ENCODE measurements at regions not wholly inside any gene's neighbourhood (a gene's known extent, or its start where the extent isn't known, plus 50 kb on each side); places are given as distances from the start of the nearest gene placed in this dataset.

DNA sequence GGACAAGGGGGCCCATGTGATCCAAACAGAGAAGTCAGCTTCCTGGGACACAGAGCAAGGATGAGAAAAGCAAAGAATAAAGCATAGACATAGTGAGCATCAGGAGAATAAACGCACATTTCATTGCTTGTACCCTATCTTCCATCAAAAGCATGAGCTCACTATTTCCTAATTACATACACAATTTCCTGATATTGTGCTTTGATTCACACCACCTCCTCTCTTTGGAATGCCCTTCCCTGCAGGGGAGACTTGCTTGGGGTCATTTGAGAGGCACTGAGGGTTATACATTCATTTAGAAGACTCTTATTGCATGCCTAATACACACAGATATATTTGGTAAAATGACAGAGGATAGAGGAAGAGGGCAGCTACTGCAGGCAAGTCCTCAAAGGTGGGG, 185.4 kb downstream of the SEC16B start:
- intact Hi-C loops (cut with DNase I; ENCODE audit: low total_unique reads), result no loop called here
- H3K27ac ChIP-seq, result no peak overlapping the region
- DNase-seq, result no peak
- H3K4me1 ChIP-seq, result no peaks in the 10 kb centered on the region
- no peaks in the 10 kb centered on the region for H3K9me3 ChIP-seq
- no peak overlapping the region for H3K4me3 ChIP-seq
- TF ChIP-seq POLR2A (IDR thresholded peaks at IDR 0.05) (no peak), CTCF (IDR thresholded peaks at IDR 0.05) (no peak)
- no peaks in the 10 kb centered on the region for H3K27me3 ChIP-seq
- no peaks in the 10 kb centered on the region for H3K36me3 ChIP-seq

- H3K9me3 ChIP-seq, result no peaks in the 10 kb centered on the region
- no peak for TF ChIP-seq POLR2A (IDR thresholded peaks at IDR 0.05)
- TF ChIP-seq CTCF (IDR thresholded peaks at IDR 0.05), result no peak
- H3K4me1 ChIP-seq, result no peaks in the 10 kb centered on the region
- no peak overlapping the region for H3K27ac ChIP-seq
- H3K27me3 ChIP-seq, result no peaks in the 10 kb centered on the region
- no peak for DNase-seq
- intact Hi-C loops (cut with DNase I; ENCODE audit: low total_unique reads), result no loop called here
- no peaks in the 10 kb centered on the region for H3K36me3 ChIP-seq
- no peak overlapping the region for H3K4me3 ChIP-seq
Measured at GRCh38 chr1:177783051-177783450, 186.8 kb downstream of the SEC16B start.

DNA sequence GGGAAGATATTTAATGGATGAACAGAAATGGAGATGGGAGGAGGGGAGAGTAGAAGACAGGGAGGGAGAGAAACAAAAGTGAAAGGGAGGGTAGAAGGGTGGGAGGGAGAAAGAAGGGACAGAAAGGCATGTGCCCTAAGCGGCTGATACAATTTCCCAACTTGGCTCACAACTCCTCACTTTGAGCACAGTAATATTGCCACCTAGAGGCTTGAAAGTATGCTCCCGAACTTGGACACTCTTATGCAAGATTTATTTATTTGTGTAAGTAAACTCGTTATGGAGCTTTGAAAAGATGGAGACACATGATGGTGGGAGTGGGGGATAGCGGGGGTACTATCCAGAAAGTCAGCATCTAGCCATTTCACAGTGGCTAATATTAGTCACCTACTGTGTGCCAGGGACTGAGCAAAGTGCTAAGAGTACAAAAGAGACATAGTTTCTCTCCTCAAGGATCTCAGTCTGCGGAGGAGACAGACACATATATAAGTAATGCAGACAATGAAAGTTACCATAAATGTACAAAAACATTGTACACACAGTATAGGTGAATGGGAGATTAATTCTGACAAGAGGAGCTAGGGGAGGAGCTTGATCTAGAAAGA, 189.7 kb downstream of the SEC16B start:
- H3K4me1 ChIP-seq, result no peaks in the 10 kb centered on the region
- no peak overlapping the region for H3K4me3 ChIP-seq
- no peak for DNase-seq
- TF ChIP-seq CTCF (IDR thresholded peaks at IDR 0.05), result peak in 3 of 4 experiments; percentile 19 to 37 (median 35)
- no peak for TF ChIP-seq POLR2A (IDR thresholded peaks at IDR 0.05)
- no peaks in the 10 kb centered on the region for H3K36me3 ChIP-seq
- H3K27me3 ChIP-seq, result no peaks in the 10 kb centered on the region
- H3K27ac ChIP-seq, result no peak overlapping the region
- intact Hi-C loops (cut with DNase I; ENCODE audit: low total_unique reads), result no loop called here
- no peaks in the 10 kb centered on the region for H3K9me3 ChIP-seq

GRCh38 chr1:177779166-177779965, 190.5 kb downstream of the SEC16B start:
- H3K27me3 ChIP-seq, result no peaks in the 10 kb centered on the region
- intact Hi-C loops (cut with DNase I; ENCODE audit: low total_unique reads), result no loop called here
- TF ChIP-seq POLR2A (IDR thresholded peaks at IDR 0.05) (no peak), CTCF (IDR thresholded peaks at IDR 0.05) (no peak)
- H3K27ac ChIP-seq, result no peak overlapping the region
- no peak overlapping the region for H3K4me3 ChIP-seq
- H3K36me3 ChIP-seq, result no peaks in the 10 kb centered on the region
- H3K4me1 ChIP-seq, result no peaks in the 10 kb centered on the region
- no peaks in the 10 kb centered on the region for H3K9me3 ChIP-seq
- DNase-seq, result no peak

GRCh38 chr1:177775924-177776323, 193.9 kb downstream of the SEC16B start:
- H3K27ac ChIP-seq, result no peak overlapping the region
- H3K9me3 ChIP-seq, result peaks cover 0 to 8% of the 10 kb centered on the region in 2 donors
- no peaks in the 10 kb centered on the region for H3K4me1 ChIP-seq
- H3K27me3 ChIP-seq, result no peaks in the 10 kb centered on the region
- H3K36me3 ChIP-seq, result no peaks in the 10 kb centered on the region
- no peak for DNase-seq
- intact Hi-C loops (cut with DNase I; ENCODE audit: low total_unique reads), result no loop called here
- H3K4me3 ChIP-seq, result no peak overlapping the region
- TF ChIP-seq CTCF (IDR thresholded peaks at IDR 0.05) (no peak), POLR2A (IDR thresholded peaks at IDR 0.05) (no peak)

Data from uterus (tissue), 3 donors.